ENCODE measurements at regions not wholly inside any gene's neighbourhood (a gene's known extent, or its start where the extent isn't known, plus 50 kb on each side); places are given as distances from the start of the nearest gene placed in this dataset.
"Not testable (repeated sequence)": the region's sequence is repeated elsewhere in the genome, so short reads cannot be mapped to it uniquely, and the experiment has no call there.

GRCh38 chr7:57653262-57653830 is 203.4 kb downstream of the ZNF716 start:
- Histone ChIP-seq H3K4me1 (ENCODE audit: insufficient read depth, low read length) (no peaks in the 10 kb centered on the region), H3K9ac (ENCODE audit: extremely low read depth, insufficient read length, low read length) (no peak overlapping the region), H2BK15ac (ENCODE audit: low read depth, low read length) (no peak overlapping the region), H2BK120ac (ENCODE audit: low read depth, low read length, poor library complexity, severe bottlenecking) (no peak overlapping the region), H4K91ac (ENCODE audit: insufficient read length, low read depth, low read length) (no peak overlapping the region), H3K79me1 (ENCODE audit: insufficient read depth, low read depth, low read length, poor library complexity, severe bottlenecking) (no peaks in the 10 kb centered on the region), H4K20me1 (ENCODE audit: control insufficient read depth, insufficient read depth, insufficient read length) (no peaks in the 10 kb centered on the region), H3K27ac (ENCODE audit: insufficient read length, low read depth, low read length) (no peak overlapping the region), H3K23ac (ENCODE audit: insufficient read length, low read depth, low read length) (no peak overlapping the region), H3K18ac (ENCODE audit: insufficient read length, low read depth, low read length) (no peak overlapping the region), H2BK5ac (ENCODE audit: insufficient read length, low read length) (no peak overlapping the region), H3K79me2 (ENCODE audit: insufficient read depth, low read length) (no peaks in the 10 kb centered on the region), H4K5ac (ENCODE audit: insufficient read length, low read depth, low read length) (no peak overlapping the region), H2AK5ac (ENCODE audit: insufficient read length, low read length) (no peak overlapping the region), H3T11ph (ENCODE audit: low read length) (no peak overlapping the region), H2BK20ac (ENCODE audit: low read depth, low read length, poor library complexity, severe bottlenecking) (no peak overlapping the region), H3K56ac (ENCODE audit: insufficient read length, low read depth, low read length) (no peak overlapping the region), H3K14ac (ENCODE audit: insufficient read depth, low read length) (no peak overlapping the region), H3K23me2 (ENCODE audit: insufficient read length, low read depth, low read length, poor library complexity, severe bottlenecking) (no peaks in the 10 kb centered on the region), H2AFZ (ENCODE audit: low read length) (no peak overlapping the region), H3K9me3 (ENCODE audit: control insufficient read depth, low read depth, low read length) (peaks cover 78% of the 10 kb centered on the region), H3K27me3 (ENCODE audit: insufficient read depth, low read length) (no peaks in the 10 kb centered on the region), H4K8ac (replicated peaks; ENCODE audit: insufficient read length, low read depth, low read length) (no peak overlapping the region), H2BK12ac (ENCODE audit: insufficient read length, low read depth, low read length) (no peak overlapping the region), H3K4ac (ENCODE audit: low read depth, low read length) (no peak overlapping the region), H3K4me2 (ENCODE audit: insufficient read depth, insufficient read length, low read length) (no peak overlapping the region)
- no CpG with 5 or more reads among the region's 36 CpGs for WGBS (ENCODE audit: extremely low coverage, insufficient read length, low lambda C conversion rate)
- Mint-ChIP-seq H3K27ac (no peak overlapping the region), H3K27me3 (ENCODE audit: low read depth) (peaks cover 12% of the 10 kb centered on the region), H3K9me3 (peaks cover 95 to 98% of the 10 kb centered on the region in 2 experiments), H3K4me3 (no peak overlapping the region), H3K4me1 (no peaks in the 10 kb centered on the region), H3K36me3 (ENCODE audit: insufficient read depth in 1 of 3, low read depth in 3 of 3) (peaks cover 32 to 33% (median 32%) of the 10 kb centered on the region in 3 experiments; a peak in 6 of 7 replicates)
- TF ChIP-seq CTCF (conservative IDR thresholded peaks at IDR 0.05), result no peak
- no peak for DNase-seq

GRCh38 chr7:57655156-57655871 is 205.3 kb downstream of the ZNF716 start:
- H3K4me2 ChIP-seq (ENCODE audit: insufficient read depth, insufficient read length, low read length); H3K23me2 ChIP-seq (ENCODE audit: insufficient read length, low read depth, low read length, poor library complexity, severe bottlenecking); H2AK5ac ChIP-seq (ENCODE audit: insufficient read length, low read length); H3K27me3 ChIP-seq (ENCODE audit: insufficient read depth, low read length); H3K9ac ChIP-seq (ENCODE audit: extremely low read depth, insufficient read length, low read length); H2BK20ac ChIP-seq (ENCODE audit: low read depth, low read length, poor library complexity, severe bottlenecking); H3T11ph ChIP-seq (ENCODE audit: low read length); H2BK15ac ChIP-seq (ENCODE audit: low read depth, low read length); H3K4me1 ChIP-seq (ENCODE audit: insufficient read depth, low read length); H4K5ac ChIP-seq (ENCODE audit: insufficient read length, low read depth, low read length); H3K4ac ChIP-seq (ENCODE audit: low read depth, low read length); H3K14ac ChIP-seq (ENCODE audit: insufficient read depth, low read length); H3K27ac ChIP-seq (ENCODE audit: insufficient read length, low read depth, low read length); H2BK120ac ChIP-seq (ENCODE audit: low read depth, low read length, poor library complexity, severe bottlenecking); DNase-seq; H2BK12ac ChIP-seq (ENCODE audit: insufficient read length, low read depth, low read length); H2AFZ ChIP-seq (ENCODE audit: low read length); H3K23ac ChIP-seq (ENCODE audit: insufficient read length, low read depth, low read length); H3K79me1 ChIP-seq (ENCODE audit: insufficient read depth, low read depth, low read length, poor library complexity, severe bottlenecking); H3K4me3 Mint-ChIP-seq; H3K4me1 Mint-ChIP-seq; H4K8ac ChIP-seq (replicated peaks; ENCODE audit: insufficient read length, low read depth, low read length); H3K27ac Mint-ChIP-seq; H4K91ac ChIP-seq (ENCODE audit: insufficient read length, low read depth, low read length); H2BK5ac ChIP-seq (ENCODE audit: insufficient read length, low read length); H3K18ac ChIP-seq (ENCODE audit: insufficient read length, low read depth, low read length); H3K56ac ChIP-seq (ENCODE audit: insufficient read length, low read depth, low read length); H3K79me2 ChIP-seq (ENCODE audit: insufficient read depth, low read length); H4K20me1 ChIP-seq (ENCODE audit: control insufficient read depth, insufficient read depth, insufficient read length): not testable (repeated sequence)
- Mint-ChIP-seq H3K27me3 (ENCODE audit: low read depth) (peaks cover 11% of the 10 kb centered on the region), H3K36me3 (ENCODE audit: insufficient read depth in 1 of 3, low read depth in 3 of 3) (peaks cover 21 to 33% (median 31%) of the 10 kb centered on the region in 3 experiments; a peak in 6 of 7 replicates), H3K9me3 (peaks cover 96 to 98% of the 10 kb centered on the region in 2 experiments)
- H3K9me3 ChIP-seq (ENCODE audit: control insufficient read depth, low read depth, low read length), result peaks cover 59% of the 10 kb centered on the region
- WGBS (ENCODE audit: extremely low coverage, insufficient read length, low lambda C conversion rate), result no CpG with 5 or more reads among the region's 31 CpGs

Measured in H9 (cell line).